Mucosa of descending colon (tissue), 3 donors: ENCODE measurements at regions not wholly inside any gene's neighbourhood (a gene's known extent, or its start where the extent isn't known, plus 50 kb on each side); places are given as distances from the start of the nearest gene placed in this dataset.

Source experiments
- ATAC-seq: fragments of 200-7000 bp; cut with Tn5 transposase; one replicate; pipeline ENCODE4 v1.9.1; 2020; ENCODE audit warnings: mild to moderate bottlenecking, moderate library complexity
- DNase-seq, 3 donors: peaks; one replicate each; pipeline ENCODE4 v3.0.0-alpha.2; 2020
- H3K36me3 ChIP-seq: fragments of 200-600 bp; one replicate; pipeline ENCODE4 v1.8.0; 2021; ENCODE audit warnings: low read depth, mild to moderate bottlenecking
- H3K4me1 ChIP-seq: fragments of 200-600 bp; one replicate; pipeline ENCODE4 v1.8.0; 2021; ENCODE audit warnings: low read depth, mild to moderate bottlenecking
- H3K4me3 ChIP-seq: fragments of 200-600 bp; one replicate; pipeline ENCODE4 v1.8.0; 2021; ENCODE audit warnings: mild to moderate bottlenecking
- H3K9me3 ChIP-seq: fragments of 200-600 bp; one replicate; pipeline ENCODE4 v1.8.0; 2021; ENCODE audit warnings: mild to moderate bottlenecking
- intact Hi-C, 2 donors: fragments of 100-400 bp; cut with DNase I in 1 of 2; cut with micrococcal nuclease in 1 of 2; formaldehyde crosslinking; loops; one replicate each; pipeline versions ENCODE4 v1.11.0 to v1.11.1; 2022; cut with DNase I, micrococcal nuclease
- TF ChIP-seq, protein P1 (sequence below): fragments of 200-600 bp; IDR thresholded peaks from one replicate; pipeline ENCODE4 v1.8.0; 2022; ENCODE audit warnings: antibody characterized with exemption, mild to moderate bottlenecking
- donor health status: DM: no; HTN: no; CAD: no; lungs with moderate emphysema.
- donor health status: DM: no; HTN: no; CAD: no.
- donor health status: DM: no; HTN: yes; CAD: no.

DNA sequence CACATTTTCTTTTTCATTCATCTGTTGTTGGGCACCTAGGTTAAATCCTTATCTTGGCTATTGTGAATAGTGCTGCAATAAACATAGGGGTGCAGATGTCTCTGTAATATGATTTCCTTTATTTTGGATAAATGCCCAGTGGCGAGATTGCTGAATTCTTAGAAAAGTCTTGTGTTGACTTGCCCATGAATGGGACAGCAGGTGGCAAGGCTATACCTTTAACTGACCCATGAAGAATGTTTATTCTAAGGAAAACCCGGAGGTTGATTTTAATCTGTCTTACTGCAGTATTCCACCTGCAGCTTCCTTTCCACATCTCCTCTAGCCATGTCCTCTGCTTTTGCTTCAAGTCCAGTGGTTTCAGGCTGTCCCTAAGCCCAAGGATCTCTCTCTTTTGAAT is 220.6 kb downstream of the SNCA start:
- H3K4me3 ChIP-seq = no peak overlapping the region
- no peaks in the 10 kb centered on the region for H3K36me3 ChIP-seq
- ATAC-seq = peak; percentile 69
- intact Hi-C loops = no loop called here
- H3K9me3 ChIP-seq = no peaks in the 10 kb centered on the region
- H3K4me1 ChIP-seq = no peaks in the 10 kb centered on the region
- TF ChIP-seq, protein P1, sequence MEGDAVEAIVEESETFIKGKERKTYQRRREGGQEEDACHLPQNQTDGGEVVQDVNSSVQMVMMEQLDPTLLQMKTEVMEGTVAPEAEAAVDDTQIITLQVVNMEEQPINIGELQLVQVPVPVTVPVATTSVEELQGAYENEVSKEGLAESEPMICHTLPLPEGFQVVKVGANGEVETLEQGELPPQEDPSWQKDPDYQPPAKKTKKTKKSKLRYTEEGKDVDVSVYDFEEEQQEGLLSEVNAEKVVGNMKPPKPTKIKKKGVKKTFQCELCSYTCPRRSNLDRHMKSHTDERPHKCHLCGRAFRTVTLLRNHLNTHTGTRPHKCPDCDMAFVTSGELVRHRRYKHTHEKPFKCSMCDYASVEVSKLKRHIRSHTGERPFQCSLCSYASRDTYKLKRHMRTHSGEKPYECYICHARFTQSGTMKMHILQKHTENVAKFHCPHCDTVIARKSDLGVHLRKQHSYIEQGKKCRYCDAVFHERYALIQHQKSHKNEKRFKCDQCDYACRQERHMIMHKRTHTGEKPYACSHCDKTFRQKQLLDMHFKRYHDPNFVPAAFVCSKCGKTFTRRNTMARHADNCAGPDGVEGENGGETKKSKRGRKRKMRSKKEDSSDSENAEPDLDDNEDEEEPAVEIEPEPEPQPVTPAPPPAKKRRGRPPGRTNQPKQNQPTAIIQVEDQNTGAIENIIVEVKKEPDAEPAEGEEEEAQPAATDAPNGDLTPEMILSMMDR = no peak
- DNase-seq = peak in 1 of 3 donors; percentile 4

DNA sequence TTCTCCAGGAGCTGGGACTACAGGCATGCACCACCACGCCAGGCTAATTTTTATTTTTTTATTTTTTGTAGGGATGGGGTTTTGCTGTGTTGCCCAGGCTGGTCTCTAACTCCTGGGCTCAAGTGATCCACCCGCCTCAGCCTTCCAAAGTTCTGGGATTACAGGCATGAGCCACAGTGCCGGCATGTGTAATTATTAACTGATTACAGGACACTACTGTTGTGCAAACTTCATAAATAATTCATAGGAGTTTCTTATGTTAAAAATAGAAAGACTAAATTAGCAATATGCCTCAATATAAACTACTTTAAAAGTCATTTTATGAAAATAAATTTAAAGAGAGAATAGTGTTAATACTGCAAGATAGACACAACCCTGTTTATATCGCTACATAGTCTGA is 221.9 kb downstream of the SNCA start:
- no peak overlapping the region for H3K4me3 ChIP-seq
- H3K36me3 ChIP-seq = no peaks in the 10 kb centered on the region
- intact Hi-C loops = no loop called here
- TF ChIP-seq, protein P1 = no peak
- no peaks in the 10 kb centered on the region for H3K9me3 ChIP-seq
- ATAC-seq (no peak), DNase-seq (no peak)
- H3K4me1 ChIP-seq = no peaks in the 10 kb centered on the region

DNA sequence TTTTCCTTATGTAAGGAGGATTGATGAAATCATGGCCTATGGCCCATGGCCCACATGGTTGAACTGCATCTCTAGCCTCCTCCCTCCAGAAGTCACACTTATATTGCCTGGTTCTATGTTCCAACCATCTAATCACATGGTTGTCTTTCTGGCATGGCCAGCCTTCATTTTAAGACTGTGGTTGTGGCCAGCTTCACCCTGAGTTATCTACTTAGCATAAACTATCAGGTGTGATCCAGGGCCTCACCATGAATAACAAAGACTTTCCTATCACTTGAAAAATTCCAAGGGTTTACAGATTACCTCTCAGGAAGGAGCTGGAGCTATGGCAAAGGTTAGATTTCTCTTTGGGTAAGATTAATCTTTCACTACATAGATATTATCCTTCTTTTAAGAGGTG is 222.8 kb downstream of the SNCA start:
- intact Hi-C loops = no loop called here
- Histone ChIP-seq H3K4me3 (no peak overlapping the region), H3K4me1 (no peaks in the 10 kb centered on the region), H3K36me3 (no peaks in the 10 kb centered on the region), H3K9me3 (no peaks in the 10 kb centered on the region)
- no peak for ATAC-seq
- DNase-seq = no peak
- TF ChIP-seq, protein P1 = no peak

DNA sequence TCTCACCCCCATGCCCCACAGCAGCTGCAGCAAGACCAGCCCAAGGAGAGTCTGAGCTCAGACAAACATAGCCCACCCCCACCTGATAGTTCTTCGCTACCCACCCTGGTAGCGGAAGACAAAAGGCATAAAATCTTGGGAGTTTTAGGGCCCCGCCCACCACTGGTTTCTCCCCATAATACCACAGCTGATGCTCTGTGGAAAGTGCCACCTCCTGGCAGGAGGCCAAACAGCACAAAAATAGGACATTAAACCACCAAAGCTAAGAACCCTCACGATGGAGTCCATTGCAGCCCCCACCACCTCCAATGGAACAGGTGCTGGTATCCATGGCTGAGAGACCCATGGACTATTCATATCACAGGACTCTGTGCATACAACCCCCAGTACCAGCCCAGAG is 226.7 kb downstream of the SNCA start:
- ATAC-seq (no peak), DNase-seq (no peak)
- no peaks in the 10 kb centered on the region for H3K9me3 ChIP-seq
- H3K4me3 ChIP-seq = no peak overlapping the region
- intact Hi-C loops = no loop called here
- TF ChIP-seq, protein P1 = no peak
- no peaks in the 10 kb centered on the region for H3K4me1 ChIP-seq
- no peaks in the 10 kb centered on the region for H3K36me3 ChIP-seq

DNA sequence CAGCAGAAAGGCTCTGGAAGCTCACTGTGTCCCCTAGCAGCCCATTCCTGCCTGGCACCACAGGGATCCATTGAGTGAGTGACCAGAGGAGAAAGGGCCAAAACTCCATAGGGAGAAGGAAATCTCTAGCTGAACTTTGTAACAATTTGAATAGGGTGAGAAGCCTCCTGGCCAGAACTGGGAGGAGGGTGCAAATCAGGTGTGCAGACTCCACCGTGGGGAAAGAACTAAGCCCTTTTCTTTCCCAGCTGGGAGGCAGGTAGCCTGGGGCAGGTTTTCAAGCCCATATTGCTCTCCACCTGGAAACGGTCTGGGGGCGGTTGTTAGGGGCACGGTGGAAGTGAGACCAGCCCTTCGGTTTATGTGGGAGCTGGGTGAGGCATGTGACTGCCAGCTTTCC is 227.2 kb downstream of the SNCA start:
- DNase-seq (no peak), ATAC-seq (no peak)
- Histone ChIP-seq H3K4me1 (no peaks in the 10 kb centered on the region), H3K9me3 (no peaks in the 10 kb centered on the region), H3K36me3 (no peaks in the 10 kb centered on the region), H3K4me3 (no peak overlapping the region)
- intact Hi-C loops = no loop called here
- TF ChIP-seq, protein P1 = no peak

DNA sequence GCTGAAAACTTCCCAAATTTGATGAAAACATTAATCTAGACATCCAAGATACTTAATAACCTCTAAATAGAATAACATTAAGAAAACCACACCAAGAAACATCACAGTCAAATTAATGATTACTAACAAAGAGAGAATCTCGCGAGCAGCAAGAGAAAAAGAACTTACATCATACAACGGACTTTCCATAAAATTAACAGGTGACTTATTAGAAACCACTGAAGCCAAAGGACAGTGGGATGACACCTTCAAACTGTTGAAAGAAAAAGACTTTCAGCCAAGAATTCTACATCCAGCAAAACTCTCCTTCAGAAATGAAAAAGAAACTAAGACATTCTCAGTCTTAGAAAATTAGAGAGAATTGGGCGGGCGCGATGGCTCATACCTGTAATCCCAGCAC is 232.0 kb downstream of the SNCA start:
- intact Hi-C loops = no loop called here
- DNase-seq = no peak
- TF ChIP-seq, protein P1 = no peak
- Histone ChIP-seq H3K36me3 (no peaks in the 10 kb centered on the region), H3K4me1 (no peaks in the 10 kb centered on the region), H3K4me3 (no peak overlapping the region), H3K9me3 (no peaks in the 10 kb centered on the region)
- no peak for ATAC-seq
